ENCODE measurements at regions not wholly inside any gene's neighbourhood (a gene's known extent, or its start where the extent isn't known, plus 50 kb on each side); places are given as distances from the start of the nearest gene placed in this dataset.
"Not testable (repeated sequence)": the region's sequence is repeated elsewhere in the genome, so short reads cannot be mapped to it uniquely, and the experiment has no call there.

DNA sequence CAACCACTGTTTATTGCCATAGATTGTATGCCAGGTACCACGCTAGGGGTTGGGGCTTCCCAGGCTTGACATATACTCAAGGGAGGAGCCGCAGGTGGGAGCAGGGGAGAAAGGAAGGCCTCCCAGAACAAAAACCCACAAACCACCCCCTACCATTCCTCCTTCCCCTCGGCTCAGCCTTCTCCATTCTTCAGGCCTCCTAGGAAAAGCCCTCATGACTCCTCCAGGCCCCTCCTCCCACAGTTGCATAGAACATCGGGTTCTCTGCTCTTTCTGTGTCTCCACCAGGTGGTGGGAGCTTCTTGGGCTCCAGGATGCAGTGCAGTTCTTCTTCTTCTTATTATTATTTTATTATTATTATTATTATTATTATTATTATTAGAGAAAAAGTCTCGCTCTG lies 80.3 kb downstream of the ZFP36L2 start:
- peak; percentile 1 for DNase-seq

DNA sequence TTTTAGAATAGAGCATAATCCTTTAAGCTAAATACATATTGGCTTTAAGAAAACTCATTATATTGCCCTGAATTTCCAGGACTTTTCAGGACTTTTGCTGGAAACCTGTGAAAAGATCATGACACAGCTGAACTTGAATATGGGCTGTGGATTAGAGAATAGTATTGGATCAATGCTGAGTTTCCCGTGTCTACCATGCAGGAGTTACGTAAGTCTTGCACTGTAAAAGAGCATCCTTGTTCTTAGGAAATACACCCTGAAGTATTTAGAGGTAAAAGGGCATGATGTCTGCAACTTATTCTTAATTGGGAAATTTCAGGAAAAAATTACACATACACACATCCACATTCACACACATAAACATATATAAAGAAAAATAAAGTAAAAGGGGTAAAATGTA lies 82.1 kb downstream of the ZFP36L2 start:
- DNase-seq: no peak

DNA sequence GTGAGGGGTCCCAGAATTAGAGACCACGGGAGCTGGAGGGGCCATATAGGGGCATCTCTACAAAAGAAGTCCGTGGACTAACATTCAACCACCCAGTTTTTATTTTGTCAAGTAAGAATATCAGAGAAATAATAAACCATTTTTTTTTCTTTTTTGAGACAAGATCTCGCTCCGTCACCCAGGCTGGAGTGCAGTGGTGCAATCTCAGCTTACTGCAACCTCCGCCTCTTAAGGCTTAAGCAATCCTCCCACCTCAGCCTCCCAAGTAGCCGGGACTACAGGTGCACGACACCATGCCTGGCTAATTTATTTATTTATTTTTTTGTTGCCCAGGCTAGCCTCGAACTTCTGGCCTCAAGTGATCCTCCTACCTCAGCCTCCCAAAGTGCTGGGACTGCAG lies 82.7 kb downstream of the ZFP36L2 start:
- DNase-seq: no peak

DNA sequence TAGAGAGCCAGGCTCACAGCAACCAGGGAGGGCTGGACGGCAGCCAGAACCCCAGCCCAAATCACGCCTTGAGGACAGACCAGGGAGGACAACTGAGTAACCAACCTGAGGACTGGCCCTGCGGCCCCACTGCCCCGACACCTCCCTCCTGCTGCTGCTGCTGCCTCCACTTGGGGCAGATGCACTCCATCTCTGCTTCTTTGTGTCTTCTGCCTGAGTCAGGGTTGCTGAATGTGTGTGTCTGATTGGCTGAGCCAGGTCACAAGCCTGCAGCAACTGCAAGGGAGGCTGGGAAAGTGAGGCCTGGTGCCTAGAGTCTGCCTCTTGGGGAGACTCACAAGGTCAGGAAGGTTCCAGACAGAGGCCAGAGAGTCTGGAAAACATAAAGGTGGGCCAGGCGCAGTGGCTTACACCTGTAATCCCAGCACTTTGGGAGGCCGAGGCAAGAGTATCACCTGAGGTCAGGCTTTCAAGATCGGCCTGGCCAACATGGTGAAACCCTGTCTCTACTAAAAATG lies 83.4 kb downstream of the ZFP36L2 start:
- DNase-seq: peak; percentile 7

DNA sequence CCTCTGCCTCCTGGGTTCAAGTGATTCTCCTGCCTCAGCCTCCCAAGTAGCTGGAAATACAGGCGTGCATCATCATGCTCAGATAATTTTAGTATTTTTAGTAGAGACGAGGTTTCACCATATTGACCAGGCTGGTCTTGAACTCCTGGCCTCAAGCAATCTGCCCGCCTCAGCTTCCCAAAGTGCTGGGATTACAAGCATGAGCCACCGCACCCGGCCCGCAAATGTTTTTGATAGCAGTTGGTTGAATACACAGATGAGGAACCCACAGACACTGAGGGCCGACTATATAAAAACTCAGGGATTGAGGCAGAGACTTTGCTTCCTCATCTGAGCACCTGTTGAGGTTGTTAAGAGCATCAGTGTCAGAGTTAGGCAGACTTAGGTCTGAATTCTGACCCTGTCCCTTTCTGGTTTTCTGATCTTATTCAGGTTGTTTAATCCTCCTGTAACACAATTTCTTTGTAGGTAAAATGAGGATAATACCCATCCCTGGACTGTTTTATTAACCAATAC lies 84.7 kb downstream of the ZFP36L2 start:
- not testable (repeated sequence) for DNase-seq

DNA sequence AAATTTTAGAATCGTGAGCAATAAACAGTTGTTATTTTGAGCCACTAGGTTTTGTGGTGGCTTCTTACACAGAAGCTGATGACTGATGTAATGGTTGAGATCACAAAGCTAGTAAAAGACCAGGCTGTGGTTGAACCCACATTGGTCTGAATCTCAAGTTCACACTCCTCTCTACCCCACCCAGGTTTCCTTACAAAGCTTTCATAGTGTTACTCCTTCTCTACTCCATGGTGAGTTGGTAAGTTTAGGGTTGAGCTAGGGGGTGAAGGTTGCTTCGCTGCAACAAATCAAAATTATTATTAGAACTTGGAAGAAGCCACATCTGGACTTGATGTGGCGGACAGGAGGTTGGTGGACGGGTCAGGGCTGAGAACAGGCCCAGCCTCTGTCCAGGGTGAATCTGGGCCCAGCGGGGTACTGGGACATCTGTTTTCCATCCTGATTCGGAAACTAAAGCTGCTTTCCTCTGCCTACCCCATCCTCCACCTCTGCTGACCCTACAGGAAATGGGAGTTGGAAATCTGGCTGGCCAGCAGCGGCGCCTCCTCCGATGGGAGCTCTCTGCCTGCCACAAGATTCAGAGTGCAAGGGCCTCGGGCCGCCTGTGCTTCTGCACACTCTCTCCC lies 86.3 kb downstream of the ZFP36L2 start:
- DNase-seq: peak; percentile 67

DNA sequence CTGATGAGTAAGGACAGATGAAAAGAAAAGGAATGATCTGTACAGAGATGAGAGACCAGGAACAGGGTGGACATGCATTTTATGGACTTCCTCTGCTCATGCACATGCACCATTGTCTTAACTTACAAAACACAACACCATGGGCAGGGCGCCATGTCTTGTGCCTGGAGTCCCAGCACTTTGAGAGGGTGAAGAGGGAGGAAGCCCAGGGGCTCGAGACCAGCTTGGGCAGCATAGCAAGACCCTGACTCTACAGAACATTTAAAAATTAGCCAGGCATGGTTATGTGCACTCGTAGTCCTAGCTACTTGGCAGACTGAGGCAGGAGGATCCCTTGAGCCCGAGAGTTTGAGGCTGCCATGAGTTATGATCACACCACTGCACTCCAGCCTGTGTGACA lies 86.9 kb downstream of the ZFP36L2 start:
- no peak for DNase-seq

DNA sequence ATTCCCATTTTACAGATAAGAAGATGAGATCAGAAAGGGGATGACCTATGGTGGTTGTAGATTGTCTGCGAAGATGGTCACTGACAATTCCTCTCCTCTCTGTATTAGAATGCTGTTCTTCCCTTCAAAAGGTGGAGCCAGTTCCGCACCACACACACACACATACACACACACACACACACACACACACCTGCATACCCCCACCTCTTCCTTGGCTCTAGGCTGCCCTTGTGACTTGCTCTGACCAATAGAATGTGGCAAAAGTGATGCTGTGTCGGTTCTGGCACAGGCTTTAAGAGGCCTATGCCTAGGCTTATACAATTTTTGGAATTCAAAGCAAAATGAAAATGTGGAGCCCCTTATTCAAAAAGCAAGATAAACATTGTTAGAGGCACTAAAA lies 88.0 kb downstream of the ZFP36L2 start:
- no peak for DNase-seq

DNA sequence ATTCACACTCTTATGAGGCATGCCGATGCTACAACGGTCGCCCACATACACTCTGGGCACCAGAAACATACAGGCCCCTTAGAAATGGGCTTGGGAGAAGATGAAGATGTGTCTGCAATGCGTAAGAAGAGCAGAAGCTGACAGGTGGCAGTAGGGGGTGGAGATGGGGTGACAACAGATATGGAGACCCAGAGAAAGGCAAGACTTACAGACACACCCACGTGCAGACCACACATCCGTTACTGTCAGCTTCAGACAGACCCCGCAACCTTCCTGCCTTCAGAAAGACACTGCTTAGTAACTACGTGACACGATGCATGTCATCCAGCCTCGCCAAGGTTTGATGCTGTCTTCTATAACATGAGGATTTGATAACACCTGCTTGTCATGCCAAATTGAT lies 89.5 kb downstream of the ZFP36L2 start:
- no peak for DNase-seq

DNA sequence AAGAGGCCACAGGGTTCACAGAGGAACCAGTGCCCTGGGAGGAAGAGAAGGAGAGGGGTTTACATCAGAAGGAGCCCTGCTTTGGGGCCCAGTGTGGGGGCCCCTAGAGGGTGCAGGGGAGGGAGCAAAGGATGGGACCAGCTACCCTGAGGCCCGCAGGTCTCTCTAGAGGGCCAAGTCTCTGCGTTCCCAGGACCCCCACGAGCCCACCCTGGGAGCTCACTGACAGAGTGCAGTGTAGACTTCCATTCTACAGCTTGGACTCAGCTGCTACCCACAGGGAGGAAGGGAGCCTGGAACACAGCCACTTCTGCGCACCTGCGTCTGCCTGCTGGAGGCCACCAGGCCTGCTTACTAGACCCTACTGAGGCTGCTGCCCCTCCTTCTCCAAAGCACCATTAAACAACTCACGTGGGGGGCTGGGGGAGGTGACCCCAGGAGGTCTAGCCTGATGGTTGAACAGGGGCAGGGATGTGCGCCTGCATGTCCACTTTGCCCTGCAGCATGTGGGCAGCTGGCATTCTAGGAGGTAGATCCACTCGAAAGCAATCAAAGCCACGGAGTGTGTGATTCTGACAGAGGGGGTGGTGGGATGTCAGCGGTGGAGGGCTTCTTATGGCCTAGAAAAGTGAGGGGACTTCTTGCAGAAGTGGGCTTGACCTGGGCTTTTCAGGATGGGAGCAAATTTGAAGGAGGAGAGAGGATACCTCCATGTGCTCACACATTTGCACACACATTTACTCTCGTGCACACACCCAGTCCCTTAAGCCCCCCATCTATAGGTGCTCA lies 90.2 kb downstream of the ZFP36L2 start:
- peak; percentile 4 for DNase-seq

DNA sequence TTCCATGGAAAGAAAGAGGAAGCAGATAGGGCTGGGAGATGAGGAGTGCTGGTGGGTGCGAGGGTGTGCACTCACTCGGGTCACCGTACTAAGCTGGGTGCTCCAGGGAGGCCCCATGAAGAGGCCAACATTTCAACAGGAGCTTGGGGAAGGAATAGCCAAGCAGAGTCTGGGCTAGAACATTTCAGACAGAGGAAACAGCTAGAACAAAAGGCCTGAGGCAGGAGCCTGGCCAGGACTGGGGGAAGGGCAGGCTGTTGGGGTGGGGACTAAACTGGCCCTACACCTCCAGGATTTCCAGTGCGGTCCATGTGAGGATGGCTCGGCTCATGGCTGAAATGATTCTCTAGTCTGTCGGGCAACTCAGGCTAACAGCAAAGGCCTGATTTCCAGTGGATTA lies 90.8 kb downstream of the ZFP36L2 start:
- DNase-seq: peak; percentile 4

DNA sequence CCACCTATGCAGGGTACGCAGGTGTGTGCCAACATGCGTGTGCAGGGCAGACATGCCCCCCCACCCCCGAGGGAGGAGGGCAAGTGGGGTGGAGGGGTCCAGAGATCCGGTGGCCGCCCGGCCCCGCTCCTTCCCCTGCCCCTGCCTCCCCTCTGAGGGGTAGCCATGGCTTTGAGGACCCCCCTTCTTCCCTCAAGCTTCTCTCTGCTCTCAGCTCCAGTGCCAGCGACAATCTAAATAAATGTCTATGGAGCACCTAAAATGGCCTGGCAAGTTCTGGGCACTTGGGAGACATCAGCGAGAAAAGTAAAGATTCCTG lies 91.9 kb downstream of the ZFP36L2 start:
- DNase-seq: no peak

DNA sequence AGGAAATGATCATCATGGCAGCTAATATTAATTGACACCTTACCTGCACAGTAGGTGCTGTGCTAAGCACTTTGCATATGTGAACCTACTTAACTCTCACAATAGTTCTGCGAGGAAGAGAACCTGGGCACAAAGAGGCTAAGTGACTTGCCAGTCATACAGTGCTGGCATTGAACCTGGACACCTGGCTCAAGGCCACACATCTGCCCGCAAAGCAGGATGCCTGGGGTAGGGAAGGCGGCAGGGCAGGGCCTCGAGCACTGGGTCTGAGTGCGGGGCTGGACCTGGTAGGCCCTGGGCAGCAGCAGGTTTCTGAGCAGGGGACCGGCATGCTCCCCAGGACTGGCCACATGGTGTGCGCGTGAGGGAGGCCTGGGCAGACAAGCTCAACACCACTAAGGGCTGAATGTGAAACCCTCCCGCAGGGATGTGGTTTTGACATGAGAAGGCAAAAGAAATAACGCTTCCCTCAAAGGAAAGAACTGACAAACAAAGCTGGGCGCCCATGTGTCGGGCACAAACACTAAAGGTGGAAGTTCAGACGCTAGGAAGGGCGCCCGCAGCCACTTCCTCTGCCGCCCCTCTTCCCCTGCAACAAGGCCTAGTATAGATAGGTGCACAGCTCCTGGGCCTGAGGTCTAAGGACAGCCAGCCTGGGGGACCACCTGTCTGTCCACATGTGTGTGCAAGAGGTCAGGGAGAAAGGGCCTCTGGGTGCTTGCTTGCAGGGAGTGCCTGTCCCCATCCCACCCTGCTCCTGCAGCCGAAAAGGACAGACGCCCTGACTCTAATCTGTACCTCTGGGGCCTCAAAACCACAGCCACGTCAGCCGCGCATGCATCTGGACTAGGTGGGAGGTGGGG lies 92.5 kb downstream of the ZFP36L2 start:
- no peak for DNase-seq

DNA sequence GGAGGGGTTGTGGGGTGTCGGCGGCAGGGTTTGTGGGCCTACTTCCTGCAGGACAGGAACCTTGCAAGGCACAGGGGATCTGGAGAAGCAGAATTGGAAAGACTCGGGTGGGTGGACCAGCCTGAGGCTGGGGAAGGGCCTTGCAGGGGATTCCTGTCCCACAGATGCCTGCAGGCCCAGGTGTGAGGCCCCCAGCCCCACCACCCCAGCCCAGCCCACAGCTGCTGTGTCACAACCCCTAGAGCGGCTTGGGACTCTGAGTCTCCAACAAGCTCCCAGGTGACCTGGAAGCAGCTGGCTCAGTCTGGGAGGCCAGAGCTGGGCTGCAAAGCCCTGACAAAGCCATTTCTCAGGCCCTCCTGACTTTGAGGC lies 93.1 kb downstream of the ZFP36L2 start:
- peak; percentile 1 for DNase-seq

DNA sequence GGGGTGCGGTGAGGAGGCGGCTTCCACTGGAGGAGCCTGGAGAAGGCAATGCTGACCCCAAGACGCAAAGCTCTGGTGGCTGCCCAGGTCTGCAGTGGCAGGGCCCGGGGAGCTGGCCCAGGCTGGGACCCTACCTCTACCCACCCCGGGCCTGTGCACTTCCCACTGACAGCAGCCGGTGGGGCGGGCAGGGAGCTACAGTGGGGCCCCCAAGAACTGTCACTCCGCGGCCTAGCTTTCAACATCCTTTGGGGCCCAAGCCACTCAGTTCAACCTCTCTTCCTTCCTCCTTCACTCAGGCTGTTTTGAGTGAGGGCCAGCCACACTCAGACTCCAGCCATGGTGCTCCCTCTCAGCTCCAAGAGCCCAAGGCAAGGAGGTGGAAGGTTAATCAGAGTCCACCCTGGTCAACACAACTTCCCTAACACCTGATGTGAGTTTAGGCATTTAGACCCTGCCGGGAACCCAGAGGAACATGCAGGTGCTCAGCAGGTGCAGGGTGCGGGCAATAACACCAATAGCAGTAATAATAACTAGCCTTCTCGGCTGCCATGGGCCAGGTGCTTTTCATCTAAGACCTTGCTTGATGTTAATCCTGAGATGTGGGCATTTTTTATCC lies 93.6 kb downstream of the ZFP36L2 start:
- DNase-seq: peak; percentile 1

DNA sequence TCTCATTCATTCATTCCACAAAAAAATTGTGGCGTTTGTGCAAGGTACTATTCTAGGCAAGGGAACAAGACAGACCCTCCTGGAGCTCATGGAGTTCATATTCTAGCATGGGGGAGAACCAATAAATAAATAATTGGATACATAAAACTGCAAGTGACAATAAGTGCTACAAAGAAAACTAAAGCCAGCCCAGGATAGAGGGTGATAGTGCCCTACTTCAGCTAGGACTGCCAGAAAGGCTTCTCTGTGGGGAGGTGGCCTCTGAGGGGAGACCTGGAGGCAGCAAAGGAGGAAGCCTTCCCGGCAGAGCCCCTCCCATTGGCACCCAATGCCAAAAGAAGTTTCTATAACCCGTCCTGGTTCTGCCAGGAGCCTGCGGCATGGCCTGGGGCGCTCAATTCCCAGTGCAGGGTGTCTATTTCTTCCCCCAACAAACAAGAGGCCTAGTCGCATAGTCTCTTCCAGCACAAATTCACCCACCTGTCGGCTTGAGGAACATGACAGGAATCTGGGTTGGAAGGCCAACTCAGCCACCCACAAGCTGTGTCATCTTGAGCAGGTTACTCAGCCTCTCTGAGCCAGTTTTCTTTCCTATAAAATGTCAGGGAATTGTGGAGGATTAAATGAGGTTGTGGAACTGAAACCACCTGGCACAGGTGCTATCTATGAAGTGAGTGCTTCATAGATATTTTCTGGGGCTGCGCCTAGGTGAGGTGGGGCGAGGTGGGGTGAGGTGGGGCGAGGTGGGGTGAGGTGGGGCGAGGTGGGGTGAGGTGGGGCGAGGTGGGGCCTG lies 94.3 kb downstream of the ZFP36L2 start:
- peak; percentile 2 for DNase-seq

DNA sequence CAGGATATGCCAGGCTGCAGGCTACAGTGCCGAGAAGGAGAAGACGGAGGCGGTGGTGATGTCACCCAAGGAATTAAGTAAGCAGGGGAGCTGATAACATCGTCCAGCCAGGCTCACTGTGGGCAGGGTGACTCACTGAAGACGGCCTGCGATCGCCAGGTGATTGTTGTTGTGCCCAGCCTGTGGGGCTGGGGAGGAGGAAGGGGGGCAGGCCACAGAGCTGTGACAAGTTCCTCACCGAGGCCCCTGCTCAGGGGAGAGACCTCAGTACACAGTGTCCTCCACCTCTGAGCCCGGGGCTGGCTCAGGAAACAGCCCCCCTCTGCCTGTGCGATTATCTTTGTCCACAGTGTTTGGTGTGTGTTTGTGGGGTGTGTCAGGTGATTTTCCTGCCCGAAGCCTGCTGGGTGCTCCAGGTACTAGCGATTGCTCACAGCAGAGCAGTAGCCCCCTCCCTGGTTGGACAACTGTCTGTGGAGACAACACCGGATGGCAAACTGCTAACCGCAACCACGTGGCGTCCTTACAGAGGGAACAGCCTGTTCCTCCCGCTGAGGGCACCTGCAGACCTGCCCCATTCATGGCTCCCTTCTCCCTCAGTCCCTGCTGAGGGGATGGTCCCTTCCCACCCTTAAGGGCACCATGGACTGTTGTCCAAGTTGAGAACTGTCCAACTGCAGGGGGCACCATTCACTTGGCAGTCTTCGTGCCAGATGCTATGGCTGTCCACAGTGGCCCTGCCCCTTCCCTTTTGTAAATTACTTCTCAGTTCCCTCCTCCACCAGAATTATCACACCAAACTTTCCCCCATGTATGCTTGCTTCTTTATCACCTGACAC lies 95.1 kb downstream of the ZFP36L2 start:
- DNase-seq: peak; percentile 13

DNA sequence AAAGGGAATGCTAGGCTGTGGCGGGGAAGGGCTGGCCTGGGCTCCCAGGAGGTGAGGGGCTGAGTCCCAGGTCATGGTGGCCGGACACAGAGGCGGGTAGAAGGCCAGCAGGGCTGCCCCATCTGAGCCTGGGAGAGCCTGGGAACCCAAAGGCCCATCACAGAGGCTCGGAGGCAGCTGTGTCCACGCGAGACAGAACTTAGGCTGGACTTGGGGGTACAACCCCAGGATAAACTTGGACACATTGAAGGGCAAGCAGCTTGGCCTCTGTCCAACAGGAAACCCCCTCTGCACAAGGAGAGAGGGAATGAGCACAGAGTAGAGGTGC lies 95.9 kb downstream of the ZFP36L2 start:
- no peak for DNase-seq

DNA sequence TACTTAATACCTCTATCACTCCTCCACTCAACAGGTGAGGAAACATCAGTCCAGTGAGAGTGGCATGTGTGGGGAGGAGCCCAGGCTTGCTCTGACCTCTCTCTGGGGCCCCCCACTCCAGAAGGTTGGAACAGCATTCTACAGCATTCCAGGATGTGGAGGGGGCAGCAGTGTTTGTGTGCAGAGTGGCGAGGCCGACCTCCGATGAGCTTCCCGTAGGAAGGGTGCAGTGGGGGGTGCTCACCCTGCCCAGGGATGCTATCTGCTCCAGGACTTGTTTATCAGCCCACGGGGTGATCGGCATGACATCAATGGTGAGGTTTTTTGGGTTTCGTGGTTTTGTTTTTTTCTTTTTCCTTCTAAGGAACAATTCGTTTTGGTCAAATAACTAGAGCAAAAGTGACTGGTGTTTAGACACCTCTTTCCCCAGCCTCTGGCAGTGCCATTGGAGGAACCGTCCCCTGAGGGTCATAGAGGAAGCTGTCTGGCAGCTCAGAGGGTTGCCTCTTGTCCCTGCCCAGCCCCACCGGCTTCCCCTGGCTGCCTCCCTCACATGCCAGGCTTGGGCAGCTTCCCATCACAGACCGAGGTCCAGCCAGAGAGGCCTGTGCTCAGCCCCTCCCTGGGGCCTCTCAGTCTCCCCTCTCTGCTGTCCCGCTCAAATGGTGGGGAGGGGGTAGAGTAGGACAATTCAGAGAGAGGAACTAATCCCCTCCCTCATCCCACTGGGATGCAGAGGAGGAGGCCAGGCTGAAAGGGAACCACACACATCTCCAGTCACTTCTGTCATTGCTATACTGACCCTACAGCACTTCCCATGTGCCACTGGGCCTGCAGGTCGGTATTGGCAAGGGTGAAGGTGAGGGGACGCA lies 96.5 kb downstream of the ZFP36L2 start:
- DNase-seq: peak; percentile 36

DNA sequence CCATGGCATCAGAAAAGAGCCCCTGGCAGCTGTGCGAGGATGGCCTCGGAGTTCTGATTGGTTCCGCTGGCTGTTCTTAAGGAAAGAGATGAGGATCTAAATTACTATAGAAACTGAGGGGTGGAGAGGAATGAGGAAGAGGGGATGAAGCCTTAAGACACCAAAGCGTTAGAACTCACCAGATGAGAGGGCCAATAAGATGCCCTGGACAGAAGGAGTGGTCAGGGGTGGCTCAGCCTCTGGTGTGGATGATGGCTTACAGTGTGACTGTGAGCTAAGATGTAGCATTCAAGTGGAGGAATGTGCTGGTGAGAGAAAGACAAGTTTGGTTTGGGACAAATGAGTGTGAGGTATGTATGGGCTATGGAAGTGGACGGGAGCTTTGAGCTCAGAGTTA lies 97.8 kb downstream of the ZFP36L2 start:
- DNase-seq: no peak

Measured in right kidney (tissue), 1 donor.